H1 (cell line): ENCODE measurements at regions not wholly inside any gene's neighbourhood (a gene's known extent, or its start where the extent isn't known, plus 50 kb on each side); places are given as distances from the start of the nearest gene placed in this dataset.

Source experiments
- CTCF ChIA-PET: fragments of 300-600 bp; sonication (Branson Sonifier 250); formaldehyde crosslinking; loops from one replicate; lab custom pipeline; 2021; ENCODE audit not compliant: partially characterized antibody; lab: Charles Lee
- POLR2A ChIA-PET: fragments of 300-600 bp; sonication (Branson Sonifier 250); formaldehyde crosslinking; loops from one replicate; lab custom pipeline; 2021; ENCODE audit warnings: inconsistent platforms; ENCODE audit not compliant: partially characterized antibody; lab: Charles Lee
- DNase-seq, 2 experiments: peaks; one replicate each; pipeline versions ENCODE4 v3.0.0 to v3.0.0-alpha.2; 2010 to 2022; ENCODE audit warnings: low spot score in 2 of 2, low read depth in 1 of 2, mixed read lengths in 1 of 2
- FAIRE-seq: peaks from 2 replicates; lab custom pipeline; 2011; peaks lifted over from hg19 to GRCh38; lab: Jason Lieb, UNC
- H2AFZ ChIP-seq: 2 replicates; pipeline ENCODE4 v1.8.1; 2012; ENCODE audit warnings: low read length, inconsistent platforms
- H2AK5ac ChIP-seq: 2 replicates; pipeline ENCODE4 v1.6.1; 2013; ENCODE audit warnings: low read depth, low read length
- H2BK120ac ChIP-seq: replicated peaks from 2 replicates; pipeline ENCODE3; 2013; ENCODE audit warnings: low read depth, low read length, inconsistent platforms
- H2BK12ac ChIP-seq: 2 replicates; pipeline ENCODE4 v1.6.1; 2013; ENCODE audit warnings: low read depth, low read length
- H2BK15ac ChIP-seq: 2 replicates; pipeline ENCODE4 v1.6.1; 2013; ENCODE audit warnings: low read length
- H2BK20ac ChIP-seq: 2 replicates; pipeline ENCODE4 v1.6.1; 2013; ENCODE audit warnings: low read length
- H2BK5ac ChIP-seq: 2 replicates; pipeline ENCODE4 v1.6.1; 2013; ENCODE audit warnings: low read depth, low read length
- H3K14ac ChIP-seq: 2 replicates; pipeline ENCODE4 v1.6.1; 2013; ENCODE audit warnings: inconsistent platforms; ENCODE audit not compliant: insufficient read length
- H3K18ac ChIP-seq: 2 replicates; pipeline ENCODE4 v1.6.1; 2013; ENCODE audit warnings: low read length; ENCODE audit errors: extremely low read depth
- H3K23ac ChIP-seq: 2 replicates; pipeline ENCODE4 v1.6.1; 2013; ENCODE audit warnings: inconsistent platforms; ENCODE audit not compliant: insufficient read length
- H3K23me2 ChIP-seq: 2 replicates; pipeline ENCODE4 v1.6.1; 2013; ENCODE audit warnings: low read depth, low read length
- H3K27ac ChIP-seq: 2 replicates; pipeline ENCODE4 v1.6.1; 2011; ENCODE audit warnings: low read depth, low read length, inconsistent platforms
- H3K27me3 ChIP-seq, 4 experiments: replicated peaks in 1 of 4; 1 replicate in 1 of 4; 2 replicates in 3 of 4; pipeline versions ENCODE4 v1.6.1 to v1.8.1; 2011 to 2013; ENCODE audit warnings: low read length in 3 of 4, mild to moderate bottlenecking in 3 of 4, inconsistent platforms in 2 of 4, mixed read lengths in 2 of 4, moderate library complexity in 1 of 4; ENCODE audit not compliant: control insufficient read depth in 3 of 4, insufficient read depth in 3 of 4; ENCODE audit errors: extremely low read depth in 1 of 4
- H3K36me3 ChIP-seq, 4 experiments: 2 replicates each; pipeline versions ENCODE4 v1.6.1 to v1.8.1; 2011 to 2013; ENCODE audit warnings: mild to moderate bottlenecking in 4 of 4, low read length in 3 of 4, moderate library complexity in 2 of 4, control low read depth in 1 of 4, inconsistent platforms in 1 of 4; ENCODE audit not compliant: insufficient read depth in 4 of 4, control insufficient read depth in 2 of 4
- H3K4ac ChIP-seq: replicated peaks from 2 replicates; pipeline ENCODE3; 2013; ENCODE audit warnings: low read length, low read depth, mixed read lengths, inconsistent platforms; ENCODE audit not compliant: insufficient read length
- H3K4me1 ChIP-seq, 4 experiments: replicated peaks in 1 of 4; 1 replicate in 1 of 4; 2 replicates in 3 of 4; pipeline versions ENCODE4 v1.6.1 to v1.8.1; 2011 to 2013; ENCODE audit warnings: low read length in 3 of 4, inconsistent platforms in 2 of 4, mixed read lengths in 1 of 4; ENCODE audit not compliant: insufficient read depth in 4 of 4, control insufficient read depth in 3 of 4
- H3K4me2 ChIP-seq, 2 experiments: 2 replicates each; pipeline versions ENCODE4 v1.6.1 to v1.8.1; 2011 to 2013; ENCODE audit warnings: low read depth in 2 of 2, low read length in 2 of 2, control low read depth in 1 of 2, inconsistent platforms in 1 of 2, mild to moderate bottlenecking in 1 of 2; ENCODE audit not compliant: insufficient read depth in 1 of 2
- H3K4me3 ChIP-seq, 4 experiments: fragments of 200-600, 300-600 bp in 1 of 4; sonication (generic), shearing (Covaris generic), sonication (Bioruptor Twin) in 1 of 4; 2 replicates each; pipeline versions ENCODE4 v1.5.1 to v1.8.1; 2011 to 2016; ENCODE audit warnings: low read length in 4 of 4, low read depth in 3 of 4, control low read depth in 2 of 4, inconsistent platforms in 2 of 4, mild to moderate bottlenecking in 2 of 4, mixed read lengths in 1 of 4, moderate library complexity in 1 of 4; ENCODE audit not compliant: insufficient read depth in 2 of 4; ENCODE audit errors: extremely low read depth in 1 of 4
- H3K56ac ChIP-seq: replicated peaks from 2 replicates; pipeline ENCODE3; 2013; ENCODE audit warnings: low read depth, mild to moderate bottlenecking, mixed read lengths, low read length, inconsistent platforms; ENCODE audit not compliant: insufficient read length
- H3K79me1 ChIP-seq: 2 replicates; pipeline ENCODE4 v1.6.1; 2013; ENCODE audit warnings: low read depth, low read length, control low read depth
- H3K79me2 ChIP-seq, 2 experiments: 2 replicates each; pipeline versions ENCODE4 v1.6.1 to v1.8.1; 2012 to 2013; ENCODE audit warnings: low read length in 2 of 2, mild to moderate bottlenecking in 2 of 2, inconsistent platforms in 1 of 2; ENCODE audit not compliant: insufficient read depth in 2 of 2, control insufficient read depth in 1 of 2
- H3K9ac ChIP-seq, 4 experiments: replicated peaks in 1 of 4; 1 replicate in 1 of 4; 2 replicates in 3 of 4; pipeline versions ENCODE4 v1.6.1 to v1.8.1; 2011 to 2013; ENCODE audit warnings: low read depth in 3 of 4, low read length in 3 of 4, control low read depth in 2 of 4, mild to moderate bottlenecking in 2 of 4, moderate library complexity in 2 of 4, inconsistent platforms in 1 of 4; ENCODE audit errors: extremely low read depth in 1 of 4
- H3K9me3 ChIP-seq, 2 experiments: 2 replicates each; pipeline versions ENCODE4 v1.6.1 to v1.8.1; 2012 to 2013; ENCODE audit warnings: mild to moderate bottlenecking in 2 of 2, moderate library complexity in 2 of 2, control low read depth in 1 of 2, inconsistent platforms in 1 of 2, low read depth in 1 of 2, low read length in 1 of 2, mixed read lengths in 1 of 2; ENCODE audit not compliant: insufficient read depth in 2 of 2
- H4K20me1 ChIP-seq, 2 experiments: replicated peaks in 1 of 2; 2 replicates each; pipeline versions ENCODE3 to v1.8.1; 2011 to 2013; ENCODE audit warnings: inconsistent platforms in 2 of 2, low read length in 2 of 2, mild to moderate bottlenecking in 1 of 2; ENCODE audit not compliant: insufficient read depth in 2 of 2, control insufficient read depth in 1 of 2
- H4K5ac ChIP-seq: 2 replicates; pipeline ENCODE4 v1.6.1; 2013; ENCODE audit warnings: low read length, low read depth, mixed read lengths, inconsistent platforms; ENCODE audit not compliant: insufficient read length
- H4K8ac ChIP-seq: 2 replicates; pipeline ENCODE4 v1.8.0; 2013; ENCODE audit warnings: mild to moderate bottlenecking, moderate library complexity, low read length, inconsistent platforms; ENCODE audit not compliant: insufficient read depth; ENCODE audit errors: extremely low read depth
- H4K91ac ChIP-seq: replicated peaks from 2 replicates; pipeline ENCODE3; 2013; ENCODE audit warnings: low read length, mixed read lengths, inconsistent platforms; ENCODE audit not compliant: insufficient read length
- SP2 ChIP-seq: IDR thresholded peaks from 2 replicates; pipeline ENCODE4 v1.6.1; 2012; ENCODE audit warnings: mild to moderate bottlenecking, low read length, inconsistent platforms
- WGBS, 2 experiments: shearing (Covaris generic) in 1 of 2; methylation state at CpG; one replicate each; pipeline versions ENCODE4 v1.1.6 to v1.1.7; 2013 to 2015; ENCODE audit warnings: low lambda C conversion rate in 2 of 2, mixed read lengths in 2 of 2, inconsistent platforms in 1 of 2, low coverage in 1 of 2, missing lambda C conversion rate in 1 of 2; ENCODE audit not compliant: insufficient replicate concordance in 2 of 2, insufficient coverage in 1 of 2, insufficient read length in 1 of 2; ENCODE audit errors: extremely low coverage in 1 of 2, missing lambda C conversion rate in 1 of 2; 5-methylcytosine and 5-hydroxymethylcytosine counted together

- Histone ChIP-seq H3K56ac (no peak overlapping the region), H3K9me3 (0 out of 4 replicates have a peak, but pooled peaks cover 0 to 2% of the 10 kb centered on the region in 2 experiments), H2AK5ac (no peak overlapping the region), H3K4me1 (peaks cover 0 to 4% (median 3%) of the 10 kb centered on the region in 4 experiments; a peak in 3 of 7 replicates)
- TF ChIP-seq SP2, result no peak
- TF ChIP-seq, all 59 proteins: peak for 0
- H3K14ac ChIP-seq, result no peak overlapping the region
- POLR2A ChIA-PET, result no interaction called here
- no peak overlapping the region for H3K9ac ChIP-seq
- H3K79me2 ChIP-seq, result no peaks in the 10 kb centered on the region; a peak in 1 of 4 replicates
- no peaks in the 10 kb centered on the region for H3K36me3 ChIP-seq
- WGBS, 2 experiments, result 96% methylated on average over 5 of the region's 5 CpGs; no CpG with 5 or more reads in 1 of the 2 experiments
- H3K18ac ChIP-seq, result no peak overlapping the region
- H4K5ac ChIP-seq, result no peak overlapping the region
- no peak overlapping the region for H3K27ac ChIP-seq
- H3K27me3 ChIP-seq, result no peaks in the 10 kb centered on the region
- no peak overlapping the region for H2BK15ac ChIP-seq
- DNase-seq (no peak), FAIRE-seq (no peak)
- H4K20me1 ChIP-seq, result no peaks in the 10 kb centered on the region
- H3K79me1 ChIP-seq, result no peaks in the 10 kb centered on the region
- no peaks in the 10 kb centered on the region for H3K23me2 ChIP-seq
- H2BK120ac ChIP-seq, result no peak overlapping the region
- H2BK20ac ChIP-seq, result no peak overlapping the region; the same call in 1 of the 2 replicates
- H3K4me2 ChIP-seq, result no peak overlapping the region
- CTCF ChIA-PET, result interaction anchor here (1.0 to 4.2 kb wide), 3 partner anchors 9 to 103 kb away, joined by 3 to 21 read pairs (median 8); no protein-coding TSS in a partner anchor
- no peak overlapping the region for H3K4ac ChIP-seq
- H2BK12ac ChIP-seq, result no peak overlapping the region
- no peak overlapping the region for H2AFZ ChIP-seq
- H4K8ac ChIP-seq, result no peak overlapping the region
- no peak overlapping the region for H2BK5ac ChIP-seq
- no peak overlapping the region for H4K91ac ChIP-seq
- H3K4me3 ChIP-seq, result no peak overlapping the region
- H3K23ac ChIP-seq, result no peak overlapping the region
Measured at GRCh38 chr12:94771741-94772140, 121.4 kb upstream of the TMCC3 start.
